ENCODE measurements at regions not wholly inside any gene's neighbourhood (a gene's known extent, or its start where the extent isn't known, plus 50 kb on each side); places are given as distances from the start of the nearest gene placed in this dataset.
"Not testable (repeated sequence)": the region's sequence is repeated elsewhere in the genome, so short reads cannot be mapped to it uniquely, and the experiment has no call there.

- no peak overlapping the region for H3K4me3 ChIP-seq
- H3K4me1 ChIP-seq: peaks cover 7% of the 10 kb centered on the region
- H3K27ac ChIP-seq: no peak overlapping the region
- no peaks in the 10 kb centered on the region for H3K27me3 ChIP-seq
- H3K9me3 ChIP-seq: no peaks in the 10 kb centered on the region
- no peaks in the 10 kb centered on the region for H3K36me3 ChIP-seq (replicated peaks in 1 of 2; ENCODE audit: insufficient read depth in 1 of 2, low read depth in 2 of 2)
- ATAC-seq (no peak), DNase-seq (no peak)
- no peak for TF ChIP-seq POLR2A (IDR thresholded peaks at IDR 0.05)
- no peak for TF ChIP-seq CTCF (IDR thresholded peaks at IDR 0.05)
- 73 to 75% methylated on average over 6 to 18 of the region's 18 CpGs for WGBS, 2 donors
- intact Hi-C loops (cut with DNase I): no loop called here
These were observed 189.8 kb downstream of the C9orf50 start for GRCh38 chr9:129430940-129431643.

DNA sequence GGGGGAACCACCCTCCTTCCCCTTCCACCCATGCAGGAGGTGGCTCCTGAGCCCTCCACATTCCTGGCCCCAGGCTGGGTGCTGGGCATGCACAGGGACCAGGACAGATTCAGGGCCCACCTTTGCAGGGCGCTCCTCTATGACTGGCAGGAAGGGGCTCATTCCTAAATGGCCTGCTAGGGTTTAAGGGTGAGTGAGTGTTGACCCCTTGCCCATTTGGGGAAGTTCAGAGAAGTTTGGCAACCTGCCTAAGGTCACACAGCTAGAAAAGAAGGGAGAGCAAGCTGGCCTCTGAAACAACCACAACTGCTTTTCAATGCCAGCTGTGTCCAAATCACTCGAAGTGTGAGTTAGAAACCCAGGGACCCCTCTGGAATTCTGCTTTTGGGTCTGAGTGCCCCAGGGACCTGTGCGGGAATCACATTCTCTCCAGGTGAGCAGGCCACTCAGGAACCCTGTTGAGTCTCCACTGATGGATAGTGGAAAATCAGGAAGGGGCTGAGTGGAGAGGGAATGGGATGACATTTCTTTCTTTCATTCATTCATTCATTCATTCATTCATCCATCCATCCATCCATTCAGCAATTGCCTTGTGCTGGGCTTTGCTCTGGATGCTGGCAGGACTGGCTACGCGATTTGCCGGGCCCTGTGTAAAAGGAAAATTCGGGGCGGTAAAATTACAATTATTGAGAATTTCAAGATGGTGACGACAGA, 191.9 kb downstream of the C9orf50 start:
- ATAC-seq: no peak
- Histone ChIP-seq H3K4me1 (peaks cover 7% of the 10 kb centered on the region), H3K4me3 (no peak overlapping the region), H3K27me3 (no peaks in the 10 kb centered on the region), H3K9me3 (no peaks in the 10 kb centered on the region), H3K27ac (no peak overlapping the region), H3K36me3 (replicated peaks in 1 of 2; ENCODE audit: insufficient read depth in 1 of 2, low read depth in 2 of 2) (no peaks in the 10 kb centered on the region)
- DNase-seq: no peak
- WGBS, 2 donors: 81 to 83% methylated on average over 9 of the region's 9 CpGs
- TF ChIP-seq CTCF (IDR thresholded peaks at IDR 0.05) (no peak), POLR2A (IDR thresholded peaks at IDR 0.05) (no peak)
- intact Hi-C loops (cut with DNase I): no loop called here

DNA sequence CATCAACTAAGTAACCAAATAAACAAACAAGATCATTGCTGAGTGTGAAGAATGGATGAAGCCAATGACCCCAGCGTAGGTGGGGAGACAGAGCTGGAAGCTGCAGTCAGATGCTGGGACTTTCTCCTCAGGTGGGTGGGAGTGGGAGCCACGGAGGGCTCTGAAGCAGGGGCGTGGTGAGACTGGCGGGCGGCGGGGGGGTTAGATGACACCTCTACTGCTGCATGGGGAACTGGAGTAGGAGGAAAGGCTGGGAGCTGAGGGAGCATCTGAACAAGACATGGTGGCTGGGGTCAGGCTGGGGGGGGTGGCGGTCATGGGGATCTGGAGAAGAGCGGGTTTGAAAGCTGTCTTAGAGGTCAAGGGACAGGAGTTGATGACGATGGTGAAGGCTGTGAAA, 193.8 kb downstream of the C9orf50 start:
- intact Hi-C loops (cut with DNase I): no loop called here

DNA sequence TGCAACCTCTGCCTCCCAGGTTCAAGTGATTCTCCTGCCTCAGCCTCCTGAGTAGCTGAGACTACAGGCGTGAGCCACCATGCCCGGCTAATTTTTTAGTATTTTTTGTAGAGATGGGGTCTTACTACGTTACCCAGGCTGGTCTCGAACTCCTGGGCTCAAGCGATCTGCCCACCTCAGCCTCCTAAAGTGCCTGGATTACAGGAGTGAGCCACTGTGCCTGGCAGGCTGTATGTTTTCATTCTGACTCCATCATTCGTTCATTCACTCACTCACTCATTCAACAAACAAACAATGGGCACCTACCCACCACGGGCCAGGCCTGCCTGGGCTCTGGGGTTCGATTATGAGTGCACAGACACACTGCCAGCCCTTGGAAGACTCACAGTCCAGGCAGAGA, 197.1 kb downstream of the C9orf50 start:
- H3K36me3 ChIP-seq (replicated peaks in 1 of 2; ENCODE audit: insufficient read depth in 1 of 2, low read depth in 2 of 2); H3K4me3 ChIP-seq; DNase-seq; ATAC-seq; intact Hi-C loops (cut with DNase I); H3K4me1 ChIP-seq; H3K27ac ChIP-seq; H3K27me3 ChIP-seq; H3K9me3 ChIP-seq: not testable (repeated sequence)
- 85 to 91% methylated on average over 8 of the region's 8 CpGs for WGBS, 2 donors

More for the DNA sequence above, 193.8 kb downstream of the C9orf50 start:
- Histone ChIP-seq H3K9me3 (no peaks in the 10 kb centered on the region), H3K4me1 (no peaks in the 10 kb centered on the region), H3K27me3 (no peaks in the 10 kb centered on the region), H3K4me3 (no peak overlapping the region), H3K36me3 (replicated peaks in 1 of 2; ENCODE audit: insufficient read depth in 1 of 2, low read depth in 2 of 2) (no peaks in the 10 kb centered on the region), H3K27ac (no peak overlapping the region)
- DNase-seq (no peak), ATAC-seq (no peak)
- WGBS, 2 donors: 70 to 74% methylated on average over 9 of the region's 9 CpGs
- TF ChIP-seq CTCF (IDR thresholded peaks at IDR 0.05) (no peak), POLR2A (IDR thresholded peaks at IDR 0.05) (no peak)

- Histone ChIP-seq H3K9me3 (no peaks in the 10 kb centered on the region), H3K4me3 (no peak overlapping the region), H3K36me3 (replicated peaks in 1 of 2; ENCODE audit: insufficient read depth in 1 of 2, low read depth in 2 of 2) (no peaks in the 10 kb centered on the region), H3K27me3 (no peaks in the 10 kb centered on the region), H3K27ac (no peak overlapping the region), H3K4me1 (no peaks in the 10 kb centered on the region)
- intact Hi-C loops (cut with DNase I): no loop called here
- ATAC-seq (no peak), DNase-seq (no peak)
- WGBS, 2 donors: 68 to 82% methylated on average over 6 of the region's 6 CpGs
- TF ChIP-seq POLR2A (IDR thresholded peaks at IDR 0.05) (no peak), CTCF (IDR thresholded peaks at IDR 0.05) (no peak)
These were observed 197.7 kb downstream of the C9orf50 start for GRCh38 chr9:129423216-129423615.

All from body of pancreas (tissue), 4 donors.